Lower leg skin (tissue), 4 donors: ENCODE measurements at regions not wholly inside any gene's neighbourhood (a gene's known extent, or its start where the extent isn't known, plus 50 kb on each side); places are given as distances from the start of the nearest gene placed in this dataset.

Experiments
- DNase-seq, 2 donors: peaks; one replicate each; pipeline ENCODE4 v3.0.0-alpha.2; 2019; ENCODE audit warnings: low spot score in 2 of 2
- H3K4me3 ChIP-seq: fragments of 200-600 bp; sonication (generic); 2 replicates; pipeline ENCODE4 v1.5.1; 2017; ENCODE audit warnings: mild to moderate bottlenecking, low read depth; ENCODE audit not compliant: poor library complexity, severe bottlenecking
- POLR2A ChIP-seq, 2 donors: fragments of 450-650 bp; IDR thresholded peaks; one replicate each; pipeline ENCODE4 v1.6.1; 2016 to 2017; ENCODE audit warnings: antibody characterized with exemption in 2 of 2, mild to moderate bottlenecking in 1 of 2, moderate library complexity in 1 of 2
- WGBS, 2 donors: methylation state at CpG; one replicate each; pipeline ENCODE4 v1.1.5; 2018; 5-methylcytosine and 5-hydroxymethylcytosine counted together
- intact Hi-C: fragments of 100-400 bp; cut with DNase I; formaldehyde crosslinking; loops from one replicate; pipeline ENCODE4 v1.15.0; 2023; ENCODE audit warnings: low total_unique reads
- TF ChIP-seq, protein P1 (sequence below), 3 donors: fragments of 450-650 bp; IDR thresholded peaks; one replicate each; pipeline ENCODE4 v1.5.1; 2016; ENCODE audit warnings: antibody characterized with exemption in 3 of 3, mild to moderate bottlenecking in 3 of 3, moderate library complexity in 2 of 3

DNA sequence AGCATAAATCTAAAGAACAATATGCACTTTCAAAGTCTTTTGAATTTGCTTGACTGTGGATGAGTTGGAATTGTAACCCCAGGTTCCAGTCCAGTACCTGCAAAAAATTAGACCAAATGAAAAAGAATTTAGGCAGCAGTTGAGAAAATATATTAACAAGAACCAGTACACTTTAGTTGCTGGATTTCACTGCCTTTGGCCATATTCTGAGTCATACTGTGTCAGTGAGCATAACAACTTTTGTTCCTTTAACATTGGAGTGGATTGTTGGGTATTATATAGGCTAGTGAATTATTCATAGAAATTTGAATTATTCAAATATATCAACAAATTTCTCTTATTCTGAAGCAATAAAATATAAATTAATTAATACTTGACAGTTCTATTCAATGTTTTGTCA lies 101.5 kb upstream of the SMAD1 start:
- DNase-seq: no peak
- TF ChIP-seq POLR2A (IDR thresholded peaks at IDR 0.05): no peak
- TF ChIP-seq, protein P1, sequence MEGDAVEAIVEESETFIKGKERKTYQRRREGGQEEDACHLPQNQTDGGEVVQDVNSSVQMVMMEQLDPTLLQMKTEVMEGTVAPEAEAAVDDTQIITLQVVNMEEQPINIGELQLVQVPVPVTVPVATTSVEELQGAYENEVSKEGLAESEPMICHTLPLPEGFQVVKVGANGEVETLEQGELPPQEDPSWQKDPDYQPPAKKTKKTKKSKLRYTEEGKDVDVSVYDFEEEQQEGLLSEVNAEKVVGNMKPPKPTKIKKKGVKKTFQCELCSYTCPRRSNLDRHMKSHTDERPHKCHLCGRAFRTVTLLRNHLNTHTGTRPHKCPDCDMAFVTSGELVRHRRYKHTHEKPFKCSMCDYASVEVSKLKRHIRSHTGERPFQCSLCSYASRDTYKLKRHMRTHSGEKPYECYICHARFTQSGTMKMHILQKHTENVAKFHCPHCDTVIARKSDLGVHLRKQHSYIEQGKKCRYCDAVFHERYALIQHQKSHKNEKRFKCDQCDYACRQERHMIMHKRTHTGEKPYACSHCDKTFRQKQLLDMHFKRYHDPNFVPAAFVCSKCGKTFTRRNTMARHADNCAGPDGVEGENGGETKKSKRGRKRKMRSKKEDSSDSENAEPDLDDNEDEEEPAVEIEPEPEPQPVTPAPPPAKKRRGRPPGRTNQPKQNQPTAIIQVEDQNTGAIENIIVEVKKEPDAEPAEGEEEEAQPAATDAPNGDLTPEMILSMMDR (IDR thresholded peaks at IDR 0.05): no peak
- intact Hi-C loops: no loop called here
- no peak overlapping the region for H3K4me3 ChIP-seq

DNA sequence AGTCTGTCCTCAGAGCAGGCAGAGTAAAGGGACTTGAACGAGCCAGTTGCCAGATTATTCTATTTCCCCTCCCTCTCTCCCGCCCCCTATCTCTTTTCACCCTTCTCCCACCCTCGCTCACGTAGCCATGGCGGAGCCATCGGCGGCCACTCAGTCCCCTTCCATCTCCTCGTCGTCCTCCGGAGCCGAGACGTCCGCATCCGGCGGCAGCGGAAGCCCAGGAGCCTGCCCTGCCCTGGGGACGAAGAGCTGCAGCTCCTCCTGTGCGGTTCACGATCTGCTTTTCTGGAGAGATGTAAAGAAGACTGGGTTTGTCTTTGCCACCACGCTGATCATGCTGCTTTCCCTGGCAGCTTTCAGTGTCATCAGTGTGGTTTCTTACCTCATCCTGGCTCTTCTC lies 106.2 kb upstream of the SMAD1 start:
- WGBS, 2 donors: 93 to 98% methylated on average over 20 of the region's 20 CpGs
- H3K4me3 ChIP-seq: no peak overlapping the region
- DNase-seq: no peak
- TF ChIP-seq POLR2A (IDR thresholded peaks at IDR 0.05): no peak
- TF ChIP-seq, protein P1 (IDR thresholded peaks at IDR 0.05): no peak
- intact Hi-C loops: no loop called here

DNA sequence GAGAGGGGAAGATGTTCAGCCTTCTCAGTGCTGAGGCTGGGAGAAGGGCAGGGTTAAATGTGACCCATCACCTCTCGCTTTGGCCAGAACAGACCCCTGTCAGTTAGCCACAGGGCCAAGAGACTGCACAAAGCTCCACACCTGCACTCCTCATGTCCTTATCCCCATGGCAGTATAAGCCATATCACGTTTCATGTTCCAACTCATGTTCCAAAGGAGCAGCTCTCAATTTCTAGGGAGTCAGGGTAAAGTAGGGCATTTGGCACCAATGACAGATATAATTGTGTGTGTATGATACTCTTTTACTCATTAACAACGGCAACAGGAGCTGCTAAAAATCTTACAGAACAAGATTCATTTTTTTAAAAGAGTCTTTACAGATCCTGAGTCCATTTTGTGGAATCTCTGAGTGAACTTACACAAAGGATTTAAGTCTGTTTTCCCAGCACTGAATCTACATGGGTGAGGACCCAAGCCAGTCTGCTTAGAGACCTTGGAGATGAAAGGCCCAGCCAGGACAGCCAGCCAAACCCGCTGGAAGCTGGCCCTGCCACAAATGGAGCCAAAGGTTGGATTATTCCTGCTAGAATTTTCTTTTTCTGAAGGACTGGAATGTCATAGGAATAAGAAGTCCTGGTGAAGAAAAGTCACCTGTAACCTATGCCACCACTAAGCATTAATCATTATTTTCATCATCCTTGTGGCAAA lies 129.1 kb upstream of the SMAD1 start:
- DNase-seq: no peak
- 60 to 69% methylated on average over 4 of the region's 4 CpGs for WGBS, 2 donors
- H3K4me3 ChIP-seq: no peak overlapping the region
- TF ChIP-seq, protein P1 (IDR thresholded peaks at IDR 0.05): no peak
- no peak for TF ChIP-seq POLR2A (IDR thresholded peaks at IDR 0.05)
- intact Hi-C loops: no loop called here

DNA sequence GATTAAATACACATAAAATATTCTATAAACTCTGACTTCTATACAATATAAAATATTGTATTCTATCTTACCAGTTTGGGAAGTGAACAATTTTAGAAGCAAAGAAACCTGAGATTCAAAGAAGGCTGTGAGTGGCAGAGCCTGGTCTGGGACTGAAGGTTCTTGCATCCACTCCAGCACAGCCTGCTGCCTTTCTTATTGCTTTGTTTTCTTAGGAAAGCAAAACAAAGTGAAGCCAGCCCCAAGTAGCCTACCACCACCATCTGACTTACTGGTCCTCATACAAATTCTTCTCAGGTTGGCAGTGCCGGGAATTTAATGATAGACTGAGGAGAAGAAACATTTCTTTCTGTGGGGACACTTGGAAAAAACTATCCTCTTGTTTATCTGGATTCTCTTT lies 129.7 kb upstream of the SMAD1 start:
- H3K4me3 ChIP-seq: no peak overlapping the region
- WGBS, 2 donors: 96 to 100% methylated on average over 1 of the region's 1 CpG
- intact Hi-C loops: no loop called here
- no peak for DNase-seq
- TF ChIP-seq POLR2A (IDR thresholded peaks at IDR 0.05): no peak
- TF ChIP-seq, protein P1 (IDR thresholded peaks at IDR 0.05): no peak

DNA sequence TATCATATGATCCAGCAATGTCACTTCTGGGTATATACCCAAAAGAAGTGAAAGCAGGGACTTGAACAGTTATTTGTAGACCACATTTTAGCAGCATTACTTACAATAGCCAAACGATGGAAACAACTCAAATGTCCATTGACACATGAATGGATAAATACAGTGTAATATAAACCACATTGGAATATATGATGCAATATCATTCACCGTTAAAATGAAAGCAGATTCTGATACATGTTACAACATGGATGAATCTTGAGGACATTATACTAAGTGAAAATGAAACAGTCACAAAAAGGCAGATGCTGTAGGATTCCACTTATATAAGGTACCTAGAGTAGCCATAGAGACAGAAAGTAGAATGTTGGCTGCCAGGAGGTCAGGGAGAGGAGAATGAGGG lies 130.5 kb upstream of the SMAD1 start:
- intact Hi-C loops: no loop called here
- H3K4me3 ChIP-seq: no peak overlapping the region
- TF ChIP-seq, protein P1 (IDR thresholded peaks at IDR 0.05): no peak
- TF ChIP-seq POLR2A (IDR thresholded peaks at IDR 0.05): no peak
- WGBS, 2 donors: 39 to 42% methylated on average over 2 of the region's 2 CpGs
- no peak for DNase-seq

DNA sequence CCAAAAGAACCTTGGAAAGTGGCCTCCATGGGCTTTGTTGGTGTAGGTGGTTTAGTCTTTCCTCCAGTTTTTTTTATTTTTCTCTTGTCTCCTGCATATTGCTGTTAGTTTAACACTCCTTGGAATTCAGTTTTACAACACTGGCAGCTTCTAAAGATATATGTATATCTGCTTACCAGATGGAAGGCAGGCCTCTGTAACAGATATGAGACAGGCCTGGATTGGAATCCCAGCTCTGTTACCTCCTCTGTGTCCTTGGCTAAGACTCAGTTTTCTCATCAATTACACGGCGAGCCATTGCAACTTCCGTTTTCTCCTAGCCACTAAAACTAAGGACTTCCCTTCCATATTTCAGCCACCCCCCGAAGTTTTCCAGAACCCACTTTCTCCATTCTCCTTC lies 133.4 kb upstream of the SMAD1 start:
- no peak for DNase-seq
- no peak overlapping the region for H3K4me3 ChIP-seq
- TF ChIP-seq, protein P1 (IDR thresholded peaks at IDR 0.05): no peak
- TF ChIP-seq POLR2A (IDR thresholded peaks at IDR 0.05): no peak
- intact Hi-C loops: no loop called here
- 80 to 81% methylated on average over 4 of the region's 4 CpGs for WGBS, 2 donors
